NCI-H2171 treated with DMSO at 0.1 percent for 48 hours (cell line): ENCODE measurements at regions not wholly inside any gene's neighbourhood (a gene's known extent, or its start where the extent isn't known, plus 50 kb on each side); places are given as distances from the start of the nearest gene placed in this dataset.
"Not testable (repeated sequence)": the region's sequence is repeated elsewhere in the genome, so short reads cannot be mapped to it uniquely, and the experiment has no call there.

Experiments used
- DNase-seq: peaks from one replicate; lab custom pipeline; 2025; lab: John Stamatoyannopoulos, UW

- no peak for DNase-seq
These were observed 450.1 kb upstream of the CFAP20DC start for GRCh38 chr3:59499954-59500353.

- DNase-seq = no peak
These were observed 449.2 kb upstream of the CFAP20DC start for GRCh38 chr3:59499000-59499399.

DNA sequence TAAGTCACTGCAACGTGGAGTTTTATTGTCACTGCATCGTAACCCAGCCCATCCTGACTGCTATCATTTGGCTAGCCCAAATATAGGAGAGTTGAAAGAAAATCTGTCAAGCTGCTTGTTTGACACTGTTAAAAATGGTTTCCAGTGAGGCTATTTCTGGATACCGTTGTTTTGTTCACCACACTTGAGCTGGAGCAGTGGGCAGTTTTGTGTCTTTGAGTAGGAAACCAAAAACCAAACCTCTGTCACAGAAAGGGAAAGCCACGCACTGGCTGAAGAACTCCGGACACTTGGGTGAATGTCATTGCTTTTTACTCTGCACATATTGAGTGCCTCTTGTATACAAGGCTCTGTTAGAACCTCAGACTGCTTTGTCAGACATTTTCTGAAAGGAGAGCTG lies 446.4 kb upstream of the CFAP20DC start:
- DNase-seq = no peak

- not testable (repeated sequence) for DNase-seq
These were observed 445.1 kb upstream of the CFAP20DC start for GRCh38 chr3:59494969-59495368.

- no peak for DNase-seq
These were observed 436.7 kb upstream of the CFAP20DC start for GRCh38 chr3:59486520-59486919.

DNA sequence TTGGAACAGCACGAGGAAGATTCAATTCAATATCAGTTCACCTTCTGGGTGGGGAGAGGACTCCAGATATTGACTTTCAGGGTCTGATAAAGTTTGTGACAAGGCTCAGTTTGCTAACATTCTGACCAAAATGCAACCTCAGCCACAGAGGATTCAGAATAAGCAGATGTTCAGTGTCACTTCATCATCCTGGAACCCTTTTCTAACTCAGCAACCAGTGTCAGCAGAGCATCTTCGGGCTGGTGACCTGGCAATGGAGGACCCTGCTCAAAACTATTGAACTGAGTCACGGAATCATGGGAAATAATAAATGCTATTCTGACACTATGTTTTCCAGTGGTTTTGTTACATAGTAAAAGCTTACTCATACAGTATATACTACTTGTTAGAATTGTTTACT lies 433.4 kb upstream of the CFAP20DC start:
- DNase-seq = no peak

DNA sequence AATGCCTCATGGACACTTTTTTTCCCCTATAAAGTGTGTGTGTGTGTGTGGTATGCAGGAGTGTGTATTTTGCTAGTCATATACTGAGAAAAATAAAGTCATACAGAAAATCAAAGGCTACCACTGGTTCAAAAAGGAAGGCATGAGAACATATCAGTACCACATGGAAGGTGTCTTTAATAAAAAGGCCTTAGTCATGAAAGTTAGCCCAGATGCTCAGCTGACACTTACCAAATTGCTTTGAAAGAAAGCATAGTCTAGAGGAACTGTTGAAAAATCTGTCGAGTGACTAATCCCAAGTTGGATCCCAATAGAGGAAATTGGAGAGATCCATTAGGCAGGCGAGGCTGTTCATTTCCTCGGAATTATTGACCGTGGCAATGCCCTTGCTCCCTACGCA lies 432.9 kb upstream of the CFAP20DC start:
- no peak for DNase-seq

GRCh38 chr3:59481776-59482400 lies 432.1 kb upstream of the CFAP20DC start:
- no peak for DNase-seq

GRCh38 chr3:59480486-59480995 lies 430.7 kb upstream of the CFAP20DC start:
- no peak for DNase-seq

DNA sequence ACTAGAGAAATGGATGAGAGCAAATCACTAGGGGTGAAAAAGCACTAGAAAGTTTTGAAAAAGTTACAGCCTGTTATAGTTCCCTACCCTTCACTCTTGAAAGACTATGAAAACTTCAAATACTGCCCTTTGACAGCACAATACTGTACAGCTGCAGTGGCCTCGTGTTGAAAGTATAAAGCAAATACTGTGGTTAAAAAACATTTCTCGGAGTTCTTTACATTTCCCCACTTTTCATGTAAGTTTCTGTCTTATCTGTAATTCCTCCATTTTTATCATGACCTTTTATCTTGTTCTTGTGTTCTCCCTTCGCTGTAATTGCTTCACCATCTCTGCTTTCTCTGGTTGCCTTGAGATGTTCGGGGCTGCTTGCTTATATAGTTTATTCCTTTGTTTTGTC lies 423.8 kb upstream of the CFAP20DC start:
- no peak for DNase-seq

DNA sequence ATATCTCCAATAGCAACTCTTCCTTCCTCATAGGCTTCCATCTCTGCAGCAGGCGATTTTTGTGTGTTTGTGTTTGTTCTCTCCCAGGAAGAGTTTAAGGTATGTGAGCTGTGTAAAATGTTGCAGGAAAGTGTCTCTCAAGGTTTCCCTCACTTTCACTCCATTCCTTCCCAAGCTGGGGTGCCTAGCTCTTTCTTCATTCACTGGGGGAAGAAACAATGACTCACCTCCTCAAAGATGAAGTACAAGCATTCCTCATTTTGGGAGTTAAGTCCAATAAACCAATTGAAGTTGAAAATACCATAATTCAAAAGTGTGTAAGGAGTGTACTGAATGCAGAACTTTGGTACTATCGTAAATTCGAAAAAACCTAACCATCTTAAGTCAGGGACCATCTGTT lies 422.7 kb upstream of the CFAP20DC start:
- DNase-seq = no peak

DNA sequence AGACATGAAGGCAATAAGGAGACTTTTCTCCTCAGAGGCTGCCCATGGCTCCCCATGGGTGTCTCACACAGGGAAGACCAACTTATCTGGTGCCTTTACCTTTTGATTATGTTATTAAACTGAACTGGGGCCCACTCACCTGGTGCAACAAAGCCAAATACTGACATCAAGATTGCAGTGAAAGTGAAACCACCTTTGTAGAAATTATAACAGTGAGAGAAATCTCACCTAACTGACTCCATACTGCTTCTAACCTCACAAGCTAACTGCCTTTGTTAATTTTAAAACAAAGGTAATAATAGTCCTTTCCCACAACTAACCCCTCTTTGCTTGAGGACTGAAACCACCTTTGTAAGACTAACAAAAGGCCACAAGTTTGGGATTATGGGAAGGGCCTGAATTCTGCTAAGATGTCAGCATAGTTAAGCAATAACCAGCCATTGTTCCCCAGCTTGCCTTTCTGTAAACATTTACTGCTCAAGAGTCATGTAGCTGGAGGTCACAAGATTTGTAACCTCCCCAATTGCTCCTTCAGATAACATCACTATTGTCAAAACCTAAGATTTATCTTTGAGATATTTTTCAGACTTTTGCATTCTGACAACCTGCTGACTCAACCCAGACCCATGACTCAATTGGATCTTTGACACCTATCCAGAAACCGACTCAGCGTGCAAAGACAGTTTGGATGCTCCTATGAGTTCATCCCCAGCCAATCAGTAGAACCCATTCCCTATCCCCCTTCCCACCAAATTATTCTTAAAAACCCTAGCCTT lies 420.3 kb upstream of the CFAP20DC start:
- no peak for DNase-seq

DNA sequence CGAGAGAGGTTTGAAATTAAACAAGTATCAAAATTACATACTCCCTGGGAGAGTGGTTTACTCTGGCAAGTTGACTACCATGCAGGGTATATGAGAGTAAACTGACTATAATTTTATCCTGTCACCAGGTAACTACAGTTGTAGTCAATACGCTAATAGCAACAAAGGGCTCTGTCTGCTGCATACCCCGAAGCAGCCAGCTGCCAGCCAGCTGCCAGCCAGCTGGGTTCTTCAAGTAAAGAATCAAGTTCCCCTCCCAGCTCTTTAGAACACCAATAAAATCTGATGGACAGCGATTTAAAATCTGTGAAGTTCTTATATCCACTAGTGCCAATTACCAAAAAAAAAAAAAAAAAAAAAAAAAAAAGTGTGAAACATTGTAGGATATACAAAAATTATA lies 417.7 kb upstream of the CFAP20DC start:
- DNase-seq = peak; percentile 28

DNA sequence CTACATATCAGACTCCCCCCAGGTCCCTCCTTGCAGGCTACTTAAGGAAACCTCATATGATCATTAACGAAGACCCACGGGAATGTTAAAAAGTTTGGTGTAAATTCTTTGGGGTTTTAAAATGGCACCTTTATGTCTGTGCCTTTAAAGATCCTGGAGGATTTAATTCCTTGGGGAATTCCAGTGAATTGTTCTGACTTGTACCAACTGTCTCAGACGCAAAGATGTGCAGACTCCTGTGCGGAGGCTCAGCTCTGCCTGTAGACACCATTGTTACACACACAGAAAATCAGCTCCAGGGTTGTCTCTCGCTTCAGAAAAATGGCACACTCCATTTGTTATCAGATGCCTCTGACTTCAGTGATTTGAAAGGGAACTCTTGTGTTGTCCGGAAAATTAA lies 414.4 kb upstream of the CFAP20DC start:
- peak; percentile 22 for DNase-seq

DNA sequence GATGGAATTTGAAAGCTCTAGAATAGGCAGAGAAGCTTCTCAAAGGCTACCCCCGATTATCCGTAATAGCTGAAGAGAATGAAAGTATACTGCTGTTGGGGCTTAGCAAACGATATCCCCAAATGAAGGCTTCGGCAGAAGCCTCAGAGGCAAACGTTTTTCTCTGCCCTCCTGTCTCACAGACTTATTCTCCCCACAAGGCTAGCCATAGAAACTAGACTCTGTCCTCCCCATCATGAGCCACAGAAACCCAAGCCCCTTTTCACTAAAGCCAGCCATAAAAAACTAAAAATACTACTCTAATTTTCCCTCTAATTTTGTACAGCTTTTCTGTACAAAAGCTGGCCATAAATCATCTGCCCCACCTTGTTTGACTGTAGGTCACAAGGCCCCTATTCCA lies 413.4 kb upstream of the CFAP20DC start:
- no peak for DNase-seq

GRCh38 chr3:59460068-59460467 lies 410.2 kb upstream of the CFAP20DC start:
- no peak for DNase-seq

- no peak for DNase-seq
These were observed 407.1 kb upstream of the CFAP20DC start for GRCh38 chr3:59456852-59457485.

DNA sequence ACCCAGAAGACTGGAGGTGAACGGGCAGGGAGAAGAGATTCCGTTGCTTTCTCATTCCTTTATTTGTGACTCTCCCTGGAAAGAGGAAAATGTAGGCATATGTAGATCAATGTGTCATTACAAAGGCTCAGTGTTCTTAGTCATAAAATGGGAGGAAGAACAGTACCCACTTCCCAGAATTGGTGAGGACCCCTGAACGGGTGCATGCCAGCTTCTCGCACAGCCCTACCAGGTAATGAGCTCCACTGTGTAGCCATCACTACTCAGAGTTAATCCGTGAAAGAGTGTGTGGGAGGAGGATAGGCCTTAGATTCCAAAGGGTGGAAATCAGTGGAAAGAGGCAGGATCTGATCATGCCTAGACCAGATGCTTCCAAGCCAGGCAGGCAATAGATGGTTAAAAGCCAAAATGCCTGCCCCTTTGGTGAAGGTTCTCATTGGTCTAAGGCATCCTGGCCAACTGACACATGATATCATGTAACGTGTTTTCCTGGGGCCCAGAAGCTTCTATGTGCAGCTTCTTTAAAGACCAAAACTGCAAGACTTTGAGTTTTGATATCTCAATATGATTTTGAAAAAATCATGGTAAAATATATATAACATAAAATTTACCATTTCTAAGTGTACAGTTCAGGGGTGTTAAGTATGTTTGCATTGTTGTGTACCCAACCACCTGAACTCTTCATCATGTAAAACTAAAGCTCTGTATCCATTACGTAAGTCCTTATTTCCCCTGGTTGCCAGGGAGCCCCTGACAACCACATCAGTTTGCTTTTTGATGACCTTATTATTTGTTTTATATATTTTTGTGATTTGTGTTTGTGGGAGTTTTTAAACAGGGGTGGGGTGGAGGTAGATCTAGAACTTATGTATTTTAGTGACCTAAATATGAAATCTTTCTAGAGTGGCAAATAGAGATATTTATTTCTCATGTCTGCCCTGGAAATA lies 402.2 kb upstream of the CFAP20DC start:
- DNase-seq = no peak

DNA sequence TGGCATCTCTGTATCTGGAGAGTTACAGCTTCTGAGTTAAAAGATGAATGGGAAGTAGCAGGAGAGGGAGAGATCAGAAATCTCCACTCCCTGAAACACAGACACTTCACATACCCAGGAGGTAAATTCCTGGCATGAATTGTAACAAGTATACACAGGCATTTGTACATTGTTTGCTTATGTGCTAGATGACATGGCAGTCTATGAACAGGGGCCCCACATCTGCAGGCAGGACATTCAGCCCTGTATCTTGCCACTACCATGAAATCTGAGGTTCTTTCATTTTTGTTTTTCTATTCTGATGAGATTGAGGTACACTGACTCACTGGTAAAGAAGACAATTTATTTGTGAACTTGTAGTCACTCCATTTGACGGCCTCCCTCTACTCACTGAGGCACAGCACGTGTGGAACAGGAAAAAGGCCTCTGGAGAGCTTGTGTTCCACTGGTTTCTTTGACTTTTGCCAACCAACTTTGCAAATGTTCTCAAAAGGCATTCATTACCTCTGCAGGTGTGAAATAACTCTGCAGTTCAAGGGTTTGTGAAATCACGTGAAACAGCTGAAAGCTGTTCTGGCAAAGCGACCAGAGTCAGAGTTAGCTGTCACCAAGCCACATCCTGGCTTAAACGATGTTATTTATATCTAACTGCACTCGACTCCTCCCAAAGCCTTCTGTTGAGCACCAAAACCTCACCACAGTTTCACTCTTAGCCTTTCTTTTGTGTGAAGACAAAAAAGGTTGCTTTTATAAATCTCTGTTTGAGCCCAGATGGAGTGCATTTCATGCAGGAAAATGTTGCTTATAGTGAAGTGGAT lies 401.3 kb upstream of the CFAP20DC start:
- DNase-seq = no peak

GRCh38 chr3:59450437-59450836 lies 400.6 kb upstream of the CFAP20DC start:
- DNase-seq = no peak
